H1 (cell line): ENCODE measurements at regions not wholly inside any gene's neighbourhood (a gene's known extent, or its start where the extent isn't known, plus 50 kb on each side); places are given as distances from the start of the nearest gene placed in this dataset.

Experiments used
- CBX8 ChIP-seq: fragments of 300-800, 300-1000 bp; sonication (generic); IDR thresholded peaks from 2 replicates; pipeline ENCODE4 v1.7.1; 2016; ENCODE audit warnings: low read depth, low read length, borderline replicate concordance
- YY1 ChIP-seq: IDR thresholded peaks from 2 replicates; pipeline ENCODE4 v1.6.1; 2011; ENCODE audit warnings: low read depth, mild to moderate bottlenecking, low read length
- TF ChIP-seq, protein P1 (sequence below): IDR thresholded peaks from 2 replicates; pipeline ENCODE4 v1.6.1; 2012; ENCODE audit warnings: inconsistent platforms

DNA sequence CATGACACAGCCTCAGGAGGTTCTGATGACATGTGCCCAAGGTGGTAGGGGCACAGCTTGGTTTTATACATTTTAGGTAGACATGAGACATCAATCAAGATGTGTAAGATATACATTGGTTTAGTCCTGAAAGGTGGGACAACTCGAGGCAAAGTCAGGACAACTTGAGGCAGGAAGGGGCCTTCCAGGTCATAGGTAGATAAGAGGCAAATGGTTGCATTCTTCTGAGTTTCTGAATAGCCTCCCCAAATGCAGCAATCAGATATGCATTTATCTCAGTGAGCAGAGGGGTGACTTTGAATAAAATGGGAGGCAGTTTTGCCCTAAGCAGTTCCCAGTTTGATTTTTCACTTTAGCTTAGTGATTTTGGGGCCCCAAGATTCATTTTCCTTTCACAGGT, 91.6 kb downstream of the CHCHD4 start (continued):
- TF ChIP-seq YY1 (no peak), CBX8 (no peak)
- TF ChIP-seq, protein P1, sequence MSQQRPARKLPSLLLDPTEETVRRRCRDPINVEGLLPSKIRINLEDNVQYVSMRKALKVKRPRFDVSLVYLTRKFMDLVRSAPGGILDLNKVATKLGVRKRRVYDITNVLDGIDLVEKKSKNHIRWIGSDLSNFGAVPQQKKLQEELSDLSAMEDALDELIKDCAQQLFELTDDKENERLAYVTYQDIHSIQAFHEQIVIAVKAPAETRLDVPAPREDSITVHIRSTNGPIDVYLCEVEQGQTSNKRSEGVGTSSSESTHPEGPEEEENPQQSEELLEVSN = no peak
